Stimulated activated CD4-positive, alpha-beta T cell treated with anti-CD3 and anti-CD28 coated beads, Interleukin-15, amount 100 ng/mL, for 24 hours (primary cell): ENCODE measurements at regions not wholly inside any gene's neighbourhood (a gene's known extent, or its start where the extent isn't known, plus 50 kb on each side); places are given as distances from the start of the nearest gene placed in this dataset.

Source experiments
- DNase-seq: peaks from one replicate; pipeline ENCODE4 v3.0.0-alpha.2; 2020

DNA sequence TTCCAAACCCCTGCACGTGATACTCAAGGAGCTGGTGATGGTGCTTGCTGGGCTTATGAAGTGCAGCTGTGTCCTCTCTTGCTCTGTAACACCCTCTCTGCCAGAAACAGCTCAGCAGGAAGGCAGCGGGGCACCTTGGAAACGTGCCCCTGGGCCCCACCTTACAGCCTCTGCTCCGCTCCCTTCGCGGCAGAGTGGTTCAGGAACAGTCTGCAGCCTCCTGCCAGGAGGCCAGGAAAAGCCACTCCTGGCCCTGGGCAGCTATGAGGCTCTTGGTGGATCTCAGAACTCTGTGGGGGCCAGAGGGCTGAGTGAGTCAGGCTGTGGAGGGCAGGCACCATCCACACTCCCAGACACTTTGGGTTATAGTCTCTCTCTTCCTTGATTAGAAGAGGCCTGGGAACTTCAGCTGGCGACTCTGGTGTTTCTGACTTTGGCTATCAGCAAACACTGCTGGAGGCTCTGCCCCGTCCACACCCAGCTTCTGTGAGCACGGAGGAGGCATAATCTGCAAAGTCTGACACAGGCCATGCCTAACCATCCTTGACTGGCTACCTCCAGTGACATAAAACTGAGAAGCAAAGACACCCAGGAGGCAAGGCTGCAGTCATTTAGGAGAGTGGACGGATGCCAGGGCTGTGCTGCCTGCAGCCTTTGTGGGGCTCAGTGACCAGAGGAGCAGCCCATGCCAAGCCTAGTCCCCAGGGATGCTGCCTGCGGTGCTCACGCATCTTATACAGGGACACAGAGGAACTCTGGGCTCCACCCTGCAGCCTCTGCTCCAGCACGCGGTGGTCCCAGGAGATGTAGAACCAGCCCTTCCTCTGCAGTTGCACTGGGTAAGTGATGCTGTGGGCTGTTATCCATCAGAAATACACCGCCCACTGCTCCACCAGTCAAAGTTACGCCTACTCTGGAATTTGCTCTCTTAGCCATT is 65.3 kb downstream of the METRNL start:
- DNase-seq = no peak

DNA sequence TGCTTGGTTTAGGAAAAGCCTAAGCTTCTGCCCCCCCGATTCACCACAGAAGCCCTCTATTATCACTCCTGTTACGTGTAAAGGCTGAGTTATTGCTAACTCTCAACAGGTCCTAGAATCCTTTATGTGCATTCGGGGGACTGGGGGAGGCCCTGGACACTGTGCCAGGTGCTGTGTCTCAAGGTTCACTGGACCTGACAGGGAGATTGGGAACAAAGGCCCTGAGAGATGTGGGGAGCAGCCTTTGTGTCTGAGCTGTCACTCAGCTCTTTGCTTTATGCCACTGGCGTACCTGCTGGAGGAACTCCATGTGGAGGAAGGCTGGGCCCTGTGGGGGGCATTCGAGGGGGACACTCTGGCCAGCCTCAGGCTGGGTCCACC is 65.9 kb downstream of the METRNL start:
- no peak for DNase-seq

DNA sequence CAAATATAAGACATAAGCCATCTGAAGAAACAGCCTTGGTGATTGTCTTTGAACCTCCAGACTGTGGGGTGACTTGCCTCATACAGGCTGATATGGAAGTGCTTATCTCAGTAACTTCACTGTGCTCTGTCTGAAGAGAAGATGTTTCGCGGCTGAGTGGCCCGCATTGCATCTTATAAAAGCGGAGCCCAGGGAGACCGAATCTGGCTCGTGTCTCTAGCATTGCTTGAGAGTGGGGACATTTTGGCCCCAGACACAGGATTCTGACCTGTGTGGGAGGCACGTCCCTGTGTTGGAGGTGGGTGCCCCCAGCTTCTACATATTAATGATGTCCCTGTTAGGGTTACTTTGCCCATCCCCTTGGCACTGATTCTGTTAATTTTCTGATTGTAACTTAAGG is 66.4 kb downstream of the METRNL start:
- no peak for DNase-seq

DNA sequence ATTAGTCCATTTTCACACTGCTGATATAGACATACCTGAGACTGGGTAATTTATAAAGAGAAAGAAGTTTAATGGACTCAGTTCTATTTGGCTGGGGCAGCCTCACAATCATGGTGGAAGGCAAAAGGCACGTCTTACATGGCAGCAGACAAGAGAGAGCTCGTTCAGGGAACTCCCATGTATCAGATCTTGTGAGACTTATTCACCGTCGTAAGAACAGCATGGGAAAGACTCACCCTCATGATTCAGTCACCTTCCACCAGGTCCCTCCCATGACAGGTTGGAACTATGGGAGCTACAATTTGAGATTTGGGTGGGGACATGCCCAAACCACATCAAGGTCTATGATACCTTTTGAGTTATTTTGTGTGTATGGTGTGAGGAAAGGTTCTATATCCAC is 66.9 kb downstream of the METRNL start:
- no peak for DNase-seq

DNA sequence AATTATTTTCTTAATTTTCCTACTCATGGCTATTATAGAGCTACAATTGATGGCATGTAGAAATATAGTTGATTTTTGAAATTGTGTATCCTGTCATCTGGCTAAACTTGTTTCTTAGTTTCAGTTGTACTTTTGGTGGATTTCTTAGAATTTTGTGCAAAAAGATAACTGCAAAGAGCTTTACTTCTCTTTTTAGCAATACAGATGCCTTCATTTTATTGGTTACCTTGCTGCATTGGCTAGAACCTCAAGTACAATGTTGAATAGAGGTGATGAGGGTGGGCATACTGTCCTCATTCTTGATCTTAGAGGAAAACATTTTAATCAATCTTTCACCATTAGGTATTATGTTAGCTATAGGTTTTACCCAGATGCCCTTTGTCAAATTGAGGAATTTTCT is 67.9 kb downstream of the METRNL start:
- no peak for DNase-seq

DNA sequence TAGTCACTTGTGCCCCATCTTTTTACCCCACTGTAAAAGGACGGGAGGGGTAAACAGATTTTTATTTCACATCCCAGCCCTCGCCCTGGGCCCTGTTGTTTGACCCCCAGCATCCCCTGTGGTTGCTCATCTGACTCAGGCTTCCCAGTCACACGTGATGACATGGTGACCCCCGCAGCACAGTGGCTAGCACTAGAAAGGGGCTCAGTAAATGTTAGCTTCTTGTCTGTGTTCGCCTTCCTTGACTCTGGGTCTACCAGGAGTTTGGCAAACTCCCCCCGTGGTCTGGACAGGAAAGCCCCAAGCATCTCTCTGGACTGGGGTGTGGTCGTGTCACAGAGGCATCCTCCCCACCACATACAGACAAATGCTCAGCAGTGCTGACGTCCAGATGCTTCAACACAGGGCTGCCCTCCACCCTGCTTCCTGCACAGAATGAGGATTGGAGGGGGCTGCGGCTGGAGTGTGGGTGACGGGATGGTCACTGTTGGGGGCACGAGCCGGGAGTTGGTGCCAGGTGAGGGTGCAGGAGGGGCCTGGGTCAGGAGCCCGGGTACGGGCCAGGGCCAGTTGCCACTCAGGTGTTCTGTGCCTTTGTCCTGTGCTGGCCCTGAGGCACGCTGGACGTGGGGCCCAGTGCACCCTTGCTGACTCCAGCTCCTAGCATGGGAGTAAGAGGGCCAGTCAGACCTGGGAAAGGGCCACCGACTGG is 69.1 kb downstream of the METRNL start:
- DNase-seq = no peak

DNA sequence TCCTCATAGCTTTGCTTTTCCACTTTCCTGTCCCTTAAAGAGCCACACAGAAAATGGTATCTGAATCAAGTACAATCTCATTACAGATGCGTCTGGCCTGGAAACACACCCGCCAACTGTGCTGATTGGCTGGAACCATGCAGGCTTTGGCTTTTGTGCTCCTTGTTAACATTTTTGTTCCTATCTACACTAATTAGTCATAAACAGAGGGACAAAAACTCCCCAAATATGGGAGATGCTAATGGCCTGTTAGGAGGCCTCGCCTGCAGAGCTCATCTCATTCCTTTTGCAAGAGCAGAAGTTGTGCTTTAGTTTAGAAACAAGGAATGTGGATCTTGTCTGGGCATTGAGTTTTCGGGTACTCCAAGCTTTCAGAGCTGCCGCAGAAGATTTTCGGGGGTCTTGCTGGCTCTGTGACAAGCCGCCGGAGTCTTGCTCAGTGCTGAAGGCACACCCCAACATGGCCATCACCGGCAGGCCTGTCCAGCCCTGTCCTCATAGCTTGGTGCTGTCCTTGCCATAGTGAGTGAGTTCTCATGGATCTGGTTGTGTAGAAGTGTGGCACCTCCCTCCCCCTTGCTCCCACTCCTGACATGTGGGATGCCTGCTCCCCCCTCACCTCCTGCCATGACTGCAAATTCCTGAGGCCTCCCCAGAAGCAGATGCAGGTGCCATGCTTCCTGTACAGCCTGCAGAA is 69.8 kb downstream of the METRNL start:
- DNase-seq = no peak

DNA sequence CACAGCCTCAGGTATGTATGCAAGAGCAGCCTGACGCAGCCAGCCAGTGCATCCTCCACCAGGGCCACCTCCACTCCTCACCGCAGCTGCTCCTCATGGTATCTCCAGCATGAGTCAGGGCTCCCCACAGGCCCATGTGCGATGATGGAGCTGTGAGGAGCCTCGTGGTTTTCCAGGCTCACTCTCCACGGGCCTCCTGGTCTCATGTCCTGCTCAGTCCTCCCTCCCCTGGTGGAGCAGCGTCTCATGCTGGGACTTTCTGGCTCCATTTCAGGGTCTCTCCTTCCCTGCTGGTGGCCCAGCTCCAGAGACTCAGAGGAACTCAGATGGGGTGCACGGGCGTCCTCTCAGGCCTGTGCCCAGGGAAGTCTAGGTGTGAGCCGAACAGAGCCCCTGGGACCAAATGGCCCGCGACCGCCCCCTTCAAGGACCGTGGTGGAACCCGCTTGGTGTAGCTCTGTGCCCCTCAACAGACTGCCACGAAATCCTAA is 70.4 kb downstream of the METRNL start:
- DNase-seq = no peak

DNA sequence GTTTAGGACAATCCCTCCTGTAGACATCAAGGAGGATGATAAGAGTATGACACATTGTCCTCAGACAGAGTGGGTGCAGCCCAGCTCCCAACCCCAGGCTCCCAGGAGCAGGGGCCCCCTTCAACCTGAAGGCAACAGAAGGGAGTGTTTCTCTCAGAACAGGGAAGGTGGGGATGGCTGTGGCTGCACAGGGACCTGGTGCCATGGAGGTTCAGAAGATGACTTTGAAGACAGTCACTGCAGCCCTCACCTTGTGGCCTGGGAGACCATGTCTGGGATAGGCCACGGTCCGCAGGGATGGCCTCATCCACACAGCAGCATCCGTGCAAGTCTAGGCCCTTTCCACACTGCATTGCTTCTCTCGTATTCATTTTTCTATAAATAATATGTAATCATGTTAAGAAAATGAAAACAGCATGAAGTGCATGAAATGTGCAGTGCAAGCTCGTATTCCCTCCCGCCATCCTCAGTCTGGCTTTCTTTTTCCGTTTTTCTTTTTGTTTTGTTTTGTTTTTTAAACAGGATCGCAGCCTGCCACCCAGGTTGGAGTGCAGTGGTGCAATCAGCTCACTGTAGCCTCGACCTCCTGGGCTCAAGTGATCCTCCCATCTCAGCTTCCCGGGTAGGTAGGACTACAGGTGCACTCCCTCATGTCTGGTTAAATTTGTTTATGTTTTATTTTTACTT is 71.1 kb downstream of the METRNL start:
- no peak for DNase-seq

DNA sequence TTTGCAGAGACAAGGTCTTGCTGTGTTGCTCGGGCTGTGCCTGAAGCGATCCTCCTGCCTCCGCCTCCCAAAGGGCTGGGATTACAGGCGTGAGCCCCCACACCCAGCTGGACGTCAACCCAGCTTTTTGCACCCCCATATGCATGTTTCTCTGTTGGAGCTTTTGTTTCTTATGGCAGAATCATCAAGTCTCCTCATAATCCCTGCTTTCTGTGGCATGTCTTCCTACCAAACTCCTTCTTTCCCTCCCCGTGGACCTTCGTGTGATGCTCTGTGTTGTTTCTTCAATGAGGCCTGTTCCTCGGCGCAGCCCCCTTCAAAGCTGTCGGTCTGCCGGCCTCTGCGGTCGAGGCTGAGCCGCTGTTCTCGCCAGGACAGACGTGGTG is 71.6 kb downstream of the METRNL start:
- no peak for DNase-seq

DNA sequence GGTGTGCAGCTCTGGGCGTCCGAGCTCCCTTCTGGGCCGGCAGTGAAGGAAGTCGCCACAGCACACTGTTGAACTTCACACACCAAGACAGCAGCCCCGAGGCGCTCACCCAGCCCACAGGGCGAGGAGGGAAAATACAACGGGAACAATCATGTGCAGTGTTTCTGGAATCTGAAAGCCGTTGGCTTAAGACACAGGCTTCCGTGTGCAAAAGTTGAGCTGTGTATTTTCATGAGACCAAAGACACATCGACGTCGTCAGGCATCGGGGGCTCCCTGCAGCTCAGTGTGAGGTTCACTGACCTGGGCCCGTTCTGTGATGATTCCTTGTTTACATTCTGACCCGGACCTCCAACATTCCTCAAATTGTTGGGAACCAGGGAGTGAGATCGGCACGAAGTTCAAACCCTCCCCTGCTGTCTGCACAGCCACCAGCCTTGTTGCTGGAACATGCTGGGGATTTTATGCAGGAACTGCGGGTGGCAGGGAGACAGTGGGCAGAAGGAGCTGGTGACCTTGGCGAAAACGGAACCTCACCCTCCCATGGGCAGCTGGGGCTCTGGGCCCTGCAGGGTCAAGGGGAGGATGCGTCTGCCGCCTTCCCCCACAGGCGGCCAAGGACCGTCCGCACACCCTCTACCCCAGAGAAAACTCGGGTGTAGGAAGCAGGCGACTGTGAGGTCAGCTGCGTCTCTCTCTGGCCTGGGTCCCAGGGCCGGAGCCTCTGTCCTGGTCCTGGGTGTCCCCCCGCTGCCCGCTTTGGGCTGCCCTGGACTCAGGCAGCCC is 72.2 kb downstream of the METRNL start:
- no peak for DNase-seq

DNA sequence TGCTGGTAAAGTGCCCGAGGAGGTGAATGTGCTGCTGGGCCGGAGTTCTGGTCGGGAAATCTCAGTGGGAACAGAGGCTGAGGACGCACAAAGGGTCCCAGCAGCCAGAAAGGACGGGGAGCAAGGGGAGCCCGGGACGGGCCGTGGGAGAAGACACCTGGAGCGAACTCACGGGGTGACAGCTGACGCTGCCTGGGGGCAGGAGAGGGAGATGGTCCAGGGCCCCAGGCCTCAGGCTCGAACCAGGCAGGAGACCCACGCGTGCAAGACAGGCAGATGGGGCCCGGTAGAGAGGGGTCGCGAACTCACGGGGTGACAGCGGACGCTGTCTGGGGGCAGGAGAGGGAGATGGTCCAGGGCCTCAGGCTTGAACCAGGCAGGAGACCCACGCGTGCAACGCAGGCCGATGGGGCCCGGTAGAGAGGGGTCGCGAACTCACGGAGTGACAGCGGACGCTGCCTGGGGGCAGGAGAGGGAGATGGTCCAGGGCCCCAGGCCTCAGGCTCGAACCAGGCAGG is 72.9 kb downstream of the METRNL start:
- no peak for DNase-seq

DNA sequence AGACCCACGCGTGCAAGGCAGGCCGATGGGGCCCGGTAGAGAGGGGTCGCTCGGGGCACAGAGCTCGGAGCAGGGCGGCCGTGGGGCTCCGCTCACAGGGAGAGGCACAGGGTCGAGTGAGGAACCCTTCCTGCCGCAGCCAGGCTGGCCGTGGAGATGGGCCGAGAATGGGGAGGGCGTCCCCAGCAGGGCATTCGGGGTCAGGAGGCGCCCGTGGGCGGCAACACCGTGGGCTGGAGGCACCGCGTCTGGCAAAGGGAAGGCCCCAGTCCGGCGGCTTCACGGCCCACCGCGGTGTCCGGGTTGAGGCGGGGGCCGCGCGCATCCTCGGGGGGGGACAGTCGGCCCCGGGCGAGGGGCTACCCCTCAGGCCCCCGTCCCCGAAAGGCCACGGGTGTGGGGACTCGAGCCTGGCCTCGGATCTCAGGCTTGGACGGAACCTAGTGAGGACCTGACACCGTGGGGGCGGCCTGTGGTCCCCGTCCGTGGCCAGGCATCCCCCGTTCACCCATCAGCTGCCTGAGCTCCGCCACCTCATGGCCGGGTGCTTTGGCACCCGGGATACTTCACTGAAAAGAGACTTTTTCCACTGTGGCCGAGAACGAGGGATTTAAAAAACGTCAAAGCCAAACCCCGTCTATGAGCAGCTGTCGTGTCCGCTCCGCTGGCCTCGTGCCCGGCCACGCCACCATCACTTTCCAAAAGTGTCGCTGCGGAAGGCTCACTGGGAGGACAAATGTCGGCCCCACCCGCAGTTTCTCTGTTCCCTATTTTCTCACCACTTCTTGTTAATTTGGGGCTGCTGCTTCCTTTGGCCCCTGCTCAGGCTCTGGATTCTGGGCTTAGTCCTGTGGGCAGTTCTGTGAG is 73.6 kb downstream of the METRNL start:
- no peak for DNase-seq

DNA sequence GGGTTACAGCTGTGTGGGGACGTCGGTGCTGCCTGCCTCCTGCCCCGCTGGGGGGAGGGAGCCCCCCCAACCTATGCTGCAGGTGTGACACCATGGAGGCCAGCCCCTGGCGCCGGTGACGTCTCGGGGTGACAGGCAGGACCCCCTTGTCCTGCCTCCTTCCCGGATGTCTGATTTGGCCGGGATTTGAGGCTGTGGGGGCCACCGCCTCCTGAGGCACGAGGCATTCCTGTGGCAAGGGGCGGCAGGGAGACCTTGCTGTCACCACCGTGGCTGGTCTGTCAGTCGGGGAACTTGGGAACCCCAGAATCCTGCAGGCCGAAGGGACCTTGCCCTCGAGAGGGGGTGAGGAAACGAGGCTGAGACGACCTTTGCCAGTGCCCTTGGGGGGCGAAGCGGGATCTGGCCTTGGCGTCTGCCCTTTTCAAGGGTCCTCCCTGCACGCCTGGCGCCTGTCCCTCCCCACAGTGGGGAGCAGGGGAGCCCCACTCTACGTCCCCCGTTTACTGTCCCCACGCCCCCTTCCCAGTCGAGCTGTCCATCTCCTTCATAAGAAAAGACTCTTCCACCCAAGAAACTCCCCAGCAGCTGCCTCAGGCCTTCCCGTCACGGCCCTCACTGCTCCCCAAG is 74.4 kb downstream of the METRNL start:
- DNase-seq = no peak

DNA sequence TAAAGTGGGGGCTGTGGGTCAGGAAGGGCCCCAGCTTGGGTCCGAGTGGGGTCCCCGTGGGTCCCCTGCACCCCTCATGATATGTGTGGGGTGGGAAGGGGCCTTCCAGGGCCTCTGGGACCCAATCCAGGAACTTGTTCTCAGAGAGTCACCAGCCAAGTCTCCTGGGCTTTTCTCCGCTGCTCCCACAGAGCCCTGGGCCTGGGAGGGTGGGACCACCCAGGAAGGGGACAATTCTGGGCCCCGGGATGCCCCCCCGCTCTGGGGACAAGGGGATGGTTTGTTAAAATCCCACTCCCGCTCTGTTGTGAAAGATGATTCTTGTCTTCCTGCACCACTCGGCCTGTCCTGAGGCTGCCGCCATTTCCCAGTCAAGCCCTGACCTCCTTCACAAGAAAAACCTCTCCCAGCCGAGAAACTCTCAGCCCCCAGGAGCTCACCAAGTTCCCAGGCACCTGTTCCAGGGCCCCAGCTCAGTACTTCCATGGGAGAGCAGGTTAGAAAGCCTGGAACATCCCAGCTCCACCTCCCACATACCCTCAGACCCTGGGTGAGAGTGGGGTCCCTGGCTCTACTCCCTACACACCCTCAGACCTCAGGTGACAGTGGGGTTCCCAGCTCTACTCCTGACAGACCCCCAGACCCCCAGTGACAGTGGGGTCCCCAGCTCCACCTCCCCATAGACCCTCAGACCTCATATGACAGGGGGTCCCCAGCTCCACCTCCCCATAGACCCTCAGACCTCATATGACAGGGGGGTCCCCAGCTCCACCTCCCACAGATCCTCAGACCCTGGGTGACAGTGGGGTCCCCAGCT is 75.1 kb downstream of the METRNL start:
- no peak for DNase-seq

DNA sequence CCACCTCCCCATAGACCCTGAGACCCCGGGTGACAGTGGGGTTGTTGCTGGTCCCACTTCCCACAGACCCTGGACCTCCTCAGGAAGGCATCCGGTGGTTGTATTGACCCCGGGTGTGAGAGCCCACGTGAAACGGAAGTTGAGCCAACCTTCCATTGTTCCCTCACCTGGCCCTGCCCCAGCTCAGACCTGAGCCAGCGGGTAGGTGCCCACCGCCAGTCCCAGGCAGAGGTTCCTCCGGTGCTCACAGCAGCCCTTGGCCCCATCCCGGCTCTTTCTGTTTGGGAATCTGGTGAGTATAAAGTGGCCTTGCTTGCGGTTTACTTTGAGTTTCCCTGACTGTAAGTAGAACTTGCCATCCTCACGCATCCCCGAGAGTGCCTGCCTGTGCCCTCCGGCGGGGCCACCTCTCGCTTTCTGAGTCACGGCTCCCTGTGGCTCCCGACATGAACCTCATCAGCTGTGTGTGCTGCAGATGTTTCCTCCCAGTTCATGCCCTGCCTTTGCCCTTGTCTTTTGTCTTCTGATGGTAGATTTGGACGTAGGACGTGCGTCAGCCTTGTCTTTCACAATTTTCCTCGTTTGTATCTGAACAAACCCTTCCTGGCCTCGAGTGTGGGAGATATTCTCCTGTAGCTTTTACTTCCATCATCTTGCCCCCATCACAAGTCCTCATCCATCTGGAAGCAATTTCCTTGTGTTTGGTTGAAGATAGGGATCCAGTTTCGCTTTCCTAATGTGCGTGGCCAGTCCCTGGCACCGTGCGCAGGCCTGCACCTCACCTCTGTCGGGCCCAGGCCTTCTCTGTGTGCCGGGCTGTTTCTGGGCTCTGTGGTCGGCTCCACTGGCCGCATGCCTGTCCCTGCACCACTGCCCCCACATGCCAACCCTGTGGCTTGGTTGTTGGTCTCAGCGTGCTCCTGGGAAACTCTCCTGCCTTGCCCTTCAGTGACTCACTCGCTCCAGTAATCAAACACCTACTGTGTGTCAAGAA is 76.0 kb downstream of the METRNL start:
- peak; percentile 39 for DNase-seq

DNA sequence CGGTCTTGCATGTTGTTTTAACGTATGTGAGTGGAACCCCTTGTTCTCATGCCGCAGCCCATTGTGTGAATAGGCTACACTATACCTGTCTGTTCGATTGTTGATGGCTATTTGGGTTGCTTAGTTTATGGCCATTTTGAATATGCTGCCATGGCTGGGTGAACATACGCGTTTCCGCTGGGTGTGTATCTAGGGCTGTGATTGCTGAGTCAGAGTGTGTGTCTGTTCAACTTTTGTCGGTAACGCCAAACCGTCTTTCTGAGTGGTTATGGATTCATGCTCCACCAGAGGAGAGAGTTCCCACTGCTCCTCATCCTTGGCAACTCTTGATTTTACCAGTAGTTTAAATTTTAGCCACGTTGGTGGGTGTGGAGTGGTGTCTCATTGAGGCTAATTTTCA is 77.0 kb downstream of the METRNL start:
- no peak for DNase-seq
